Sigmoid colon (tissue), 4 donors: ENCODE measurements at regions not wholly inside any gene's neighbourhood (a gene's known extent, or its start where the extent isn't known, plus 50 kb on each side); places are given as distances from the start of the nearest gene placed in this dataset.

Experiments used
- CTCF ChIP-seq, 4 experiments: fragments of 450-650 bp in 3 of 4; fragments of 200-600 bp in 1 of 4; IDR thresholded peaks; one replicate each; pipeline ENCODE4 v1.5.1; 2016 to 2019; ENCODE audit warnings: antibody characterized with exemption in 4 of 4, mild to moderate bottlenecking in 3 of 4, moderate library complexity in 2 of 4
- EP300 ChIP-seq, 4 donors: sonication (generic); formaldehyde crosslinking; IDR thresholded peaks; one replicate each; pipeline ENCODE4 v1.6.1; 2017; ENCODE audit warnings: antibody characterized with exemption in 4 of 4

- no peak for TF ChIP-seq CTCF (IDR thresholded peaks at IDR 0.05)
- TF ChIP-seq EP300 (IDR thresholded peaks at IDR 0.05): no peak
These were observed 74.8 kb upstream of the SLC24A3 start for GRCh38 chr20:19137641-19138040.
